Esophagus (tissue), 2 donors: ENCODE measurements at regions not wholly inside any gene's neighbourhood (a gene's known extent, or its start where the extent isn't known, plus 50 kb on each side); places are given as distances from the start of the nearest gene placed in this dataset.

Source experiments
- H3K27ac ChIP-seq, 2 donors: one replicate each; pipeline ENCODE4 v1.5.1; 2013; ENCODE audit warnings: low read depth in 2 of 2, mild to moderate bottlenecking in 2 of 2, inconsistent platforms in 1 of 2, low read length in 1 of 2, moderate library complexity in 1 of 2
- H3K27me3 ChIP-seq, 2 donors: one replicate each; pipeline ENCODE4 v1.6.1; 2013; ENCODE audit warnings: low read length in 2 of 2, control low read depth in 1 of 2, mild to moderate bottlenecking in 1 of 2; ENCODE audit not compliant: insufficient read depth in 2 of 2, control insufficient read depth in 1 of 2
- H3K36me3 ChIP-seq, 2 donors: one replicate each; pipeline ENCODE4 v1.6.1; 2013; ENCODE audit warnings: low read length in 1 of 2; ENCODE audit not compliant: control insufficient read depth in 2 of 2, insufficient read depth in 2 of 2
- H3K4me1 ChIP-seq, 2 donors: one replicate each; pipeline ENCODE4 v1.6.1; 2013; ENCODE audit warnings: low read length in 1 of 2; ENCODE audit not compliant: control insufficient read depth in 2 of 2, insufficient read depth in 2 of 2
- H3K4me3 ChIP-seq, 2 donors: one replicate each; pipeline ENCODE4 v1.5.1; 2013; ENCODE audit warnings: low read length in 2 of 2, mild to moderate bottlenecking in 2 of 2, low read depth in 1 of 2, moderate library complexity in 1 of 2
- H3K9me3 ChIP-seq, 2 donors: one replicate each; pipeline ENCODE4 v1.6.1; 2013; ENCODE audit warnings: mild to moderate bottlenecking in 2 of 2, low read depth in 1 of 2, low read length in 1 of 2, moderate library complexity in 1 of 2; ENCODE audit not compliant: control insufficient read depth in 2 of 2, insufficient read depth in 1 of 2
- WGBS, 2 donors: extraction: QIAGEN DNeasy Blood & Tissue Kit; methylation state at CpG; one replicate each; pipeline ENCODE4 v1.1.7; 2013; 5-methylcytosine and 5-hydroxymethylcytosine counted together
- donor health status: healthy with polysubstance abuse.
- donor health status: Bipolar disorder and iron deficiency.

GRCh38 chr6:1257778-1258177 lies 54.1 kb upstream of the FOXQ1 start:
- Histone ChIP-seq H3K27me3 (no peaks in the 10 kb centered on the region), H3K4me3 (no peak overlapping the region), H3K9me3 (peaks cover 0 to 2% of the 10 kb centered on the region in 2 donors), H3K4me1 (no peaks in the 10 kb centered on the region), H3K27ac (no peak overlapping the region), H3K36me3 (no peaks in the 10 kb centered on the region)
- 85 to 90% methylated on average over 7 of the region's 7 CpGs for WGBS, 2 donors

GRCh38 chr6:1256435-1257008 lies 55.4 kb upstream of the FOXQ1 start:
- H3K4me1 ChIP-seq, result no peaks in the 10 kb centered on the region
- no peaks in the 10 kb centered on the region for H3K9me3 ChIP-seq
- H3K27me3 ChIP-seq, result no peaks in the 10 kb centered on the region
- WGBS, 2 donors, result 79 to 93% methylated on average over 8 of the region's 8 CpGs
- no peak overlapping the region for H3K27ac ChIP-seq
- no peak overlapping the region for H3K4me3 ChIP-seq
- no peaks in the 10 kb centered on the region for H3K36me3 ChIP-seq

- Histone ChIP-seq H3K27me3 (no peaks in the 10 kb centered on the region), H3K27ac (no peak overlapping the region), H3K36me3 (no peaks in the 10 kb centered on the region), H3K4me3 (no peak overlapping the region), H3K4me1 (no peaks in the 10 kb centered on the region), H3K9me3 (no peaks in the 10 kb centered on the region)
- WGBS, 2 donors, result 67 to 69% methylated on average over 9 of the region's 9 CpGs
These were observed 56.1 kb upstream of the FOXQ1 start for GRCh38 chr6:1255636-1256365.

- H3K4me3 ChIP-seq, result no peak overlapping the region
- 92 to 95% methylated on average over 4 of the region's 4 CpGs for WGBS, 2 donors
- H3K27ac ChIP-seq, result no peak overlapping the region
- no peaks in the 10 kb centered on the region for H3K36me3 ChIP-seq
- H3K4me1 ChIP-seq, result no peaks in the 10 kb centered on the region
- no peaks in the 10 kb centered on the region for H3K9me3 ChIP-seq
- no peaks in the 10 kb centered on the region for H3K27me3 ChIP-seq
These were observed 57.6 kb upstream of the FOXQ1 start for GRCh38 chr6:1254326-1254725.

- Histone ChIP-seq H3K9me3 (no peaks in the 10 kb centered on the region), H3K4me1 (no peaks in the 10 kb centered on the region), H3K36me3 (no peaks in the 10 kb centered on the region), H3K4me3 (no peak overlapping the region), H3K27ac (no peak overlapping the region), H3K27me3 (no peaks in the 10 kb centered on the region)
- WGBS, 2 donors, result 95 to 97% methylated on average over 9 of the region's 9 CpGs
These were observed 58.1 kb upstream of the FOXQ1 start for GRCh38 chr6:1253816-1254215.

GRCh38 chr6:1251198-1252155 lies 60.4 kb upstream of the FOXQ1 start:
- H3K36me3 ChIP-seq, result no peaks in the 10 kb centered on the region
- H3K27me3 ChIP-seq, result no peaks in the 10 kb centered on the region
- H3K9me3 ChIP-seq, result no peaks in the 10 kb centered on the region
- H3K27ac ChIP-seq, result peak overlapping the region in 1 of 2 donors; percentile 7
- WGBS, 2 donors, result 62 to 67% methylated on average over 13 of the region's 13 CpGs
- no peak overlapping the region for H3K4me3 ChIP-seq
- no peaks in the 10 kb centered on the region for H3K4me1 ChIP-seq

- H3K4me1 ChIP-seq, result no peaks in the 10 kb centered on the region
- H3K4me3 ChIP-seq, result no peak overlapping the region
- no peak overlapping the region for H3K27ac ChIP-seq
- no peaks in the 10 kb centered on the region for H3K9me3 ChIP-seq
- WGBS, 2 donors, result 78 to 83% methylated on average over 12 of the region's 12 CpGs
- H3K27me3 ChIP-seq, result no peaks in the 10 kb centered on the region
- H3K36me3 ChIP-seq, result no peaks in the 10 kb centered on the region
These were observed 61.3 kb upstream of the FOXQ1 start for GRCh38 chr6:1250489-1251197.

GRCh38 chr6:1247894-1248293 lies 64.0 kb upstream of the FOXQ1 start:
- WGBS, 2 donors, result 92 to 94% methylated on average over 3 of the region's 3 CpGs
- Histone ChIP-seq H3K4me1 (no peaks in the 10 kb centered on the region), H3K36me3 (no peaks in the 10 kb centered on the region), H3K27me3 (no peaks in the 10 kb centered on the region), H3K4me3 (no peak overlapping the region), H3K9me3 (no peaks in the 10 kb centered on the region), H3K27ac (no peak overlapping the region)

GRCh38 chr6:1247056-1247455 lies 64.8 kb upstream of the FOXQ1 start:
- no peak overlapping the region for H3K4me3 ChIP-seq
- peaks cover 2 to 3% of the 10 kb centered on the region in 2 donors for H3K4me1 ChIP-seq
- H3K27me3 ChIP-seq, result no peaks in the 10 kb centered on the region
- H3K27ac ChIP-seq, result no peak overlapping the region
- no peaks in the 10 kb centered on the region for H3K36me3 ChIP-seq
- WGBS, 2 donors, result 38 to 46% methylated on average over 5 of the region's 5 CpGs
- H3K9me3 ChIP-seq, result no peaks in the 10 kb centered on the region
